Neural progenitor cell (in vitro differentiated cells): ENCODE measurements at regions not wholly inside any gene's neighbourhood (a gene's known extent, or its start where the extent isn't known, plus 50 kb on each side); places are given as distances from the start of the nearest gene placed in this dataset.

Source experiments
- DNase-seq: peaks from one replicate; pipeline ENCODE4 v3.0.0-alpha.2; 2016; ENCODE audit warnings: low spot score
- H2AFZ ChIP-seq: fragments of 200-600 bp; sonication (generic); replicated peaks from 2 replicates; pipeline ENCODE4 v1.6.1; 2016; ENCODE audit warnings: antibody characterized with exemption
- H3F3A ChIP-seq: fragments of 200-600 bp; sonication (generic); 2 replicates; pipeline ENCODE4 v1.6.1; 2016; ENCODE audit warnings: antibody characterized with exemption, low read depth
- H3K27ac ChIP-seq: fragments of 200-600 bp; sonication (generic); 2 replicates; pipeline ENCODE4 v1.5.1; 2016; ENCODE audit warnings: mild to moderate bottlenecking
- H3K27me3 ChIP-seq: fragments of 200-600 bp; sonication (generic); 2 replicates; pipeline ENCODE4 v1.6.1; 2016; ENCODE audit warnings: mild to moderate bottlenecking, moderate library complexity
- H3K36me3 ChIP-seq: fragments of 200-600 bp; sonication (generic); 2 replicates; pipeline ENCODE4 v1.5.1; 2016
- H3K4me1 ChIP-seq: fragments of 200-600 bp; sonication (generic); 2 replicates; pipeline ENCODE4 v1.6.1; 2016; ENCODE audit warnings: mixed run types
- H3K4me2 ChIP-seq: fragments of 200-600 bp; sonication (generic); 2 replicates; pipeline ENCODE4 v1.6.1; 2016
- H3K4me3 ChIP-seq: fragments of 200-600 bp; sonication (generic); 2 replicates; pipeline ENCODE4 v1.5.1; 2016
- H3K79me2 ChIP-seq: fragments of 200-600 bp; sonication (generic); 2 replicates; pipeline ENCODE4 v1.6.1; 2016; ENCODE audit warnings: low read depth
- H3K9ac ChIP-seq: fragments of 200-600 bp; sonication (generic); 2 replicates; pipeline ENCODE4 v1.6.1; 2016
- H3K9me3 ChIP-seq: fragments of 200-600 bp; sonication (generic); 2 replicates; pipeline ENCODE4 v1.5.1; 2016; ENCODE audit warnings: low read depth
- H4K20me1 ChIP-seq: fragments of 200-600 bp; sonication (generic); 2 replicates; pipeline ENCODE4 v1.6.1; 2016; ENCODE audit warnings: low read depth
- H3K27ac Mint-ChIP-seq: 3 replicates; pipeline ENCODE4 v1.8.0; 2021; ENCODE audit warnings: mixed read lengths
- H3K27me3 Mint-ChIP-seq: 2 replicates; pipeline ENCODE4 v1.8.0; 2022; ENCODE audit warnings: low read depth, mild to moderate bottlenecking, inconsistent platforms, moderate library complexity, mixed read lengths; ENCODE audit not compliant: insufficient read depth
- H3K36me3 Mint-ChIP-seq: 3 replicates; pipeline ENCODE4 v1.8.0; 2021; ENCODE audit warnings: mixed read lengths
- H3K4me1 Mint-ChIP-seq: 3 replicates; pipeline ENCODE4 v1.8.0; 2021; ENCODE audit warnings: mixed read lengths
- H3K4me3 Mint-ChIP-seq: 3 replicates; pipeline ENCODE4 v1.8.0; 2021; ENCODE audit warnings: mild to moderate bottlenecking, moderate library complexity, mixed read lengths
- H3K9me3 Mint-ChIP-seq: 3 replicates; pipeline ENCODE4 v1.8.0; 2020; ENCODE audit warnings: mixed read lengths
- CTCF ChIP-seq: fragments of 200-600 bp; sonication (generic); IDR thresholded peaks from 2 replicates; pipeline ENCODE4 v1.5.1; 2017; ENCODE audit warnings: antibody characterized with exemption, mild to moderate bottlenecking
- EZH2 ChIP-seq: fragments of 200-600 bp; sonication (generic); IDR thresholded peaks from 2 replicates; pipeline ENCODE4 v1.6.1; 2017; ENCODE audit warnings: antibody characterized with exemption, mild to moderate bottlenecking, moderate library complexity
- EZH2phosphoT487 ChIP-seq: fragments of 200-600 bp; sonication (generic); IDR thresholded peaks from 2 replicates; pipeline ENCODE4 v1.6.1; 2017; ENCODE audit warnings: antibody characterized with exemption

- no peaks in the 10 kb centered on the region for H3K9me3 ChIP-seq
- no peaks in the 10 kb centered on the region for H3K79me2 ChIP-seq
- no peak for DNase-seq
- no peak overlapping the region for H3K27ac ChIP-seq
- Mint-ChIP-seq H3K36me3 (no peaks in the 10 kb centered on the region), H3K9me3 (no peaks in the 10 kb centered on the region), H3K4me3 (no peak overlapping the region), H3K27ac (no peak overlapping the region), H3K4me1 (no peaks in the 10 kb centered on the region), H3K27me3 (no peaks in the 10 kb centered on the region)
- H3F3A ChIP-seq = peaks cover 3% of the 10 kb centered on the region
- no peak overlapping the region for H3K9ac ChIP-seq
- no peaks in the 10 kb centered on the region for H4K20me1 ChIP-seq
- no peak overlapping the region for H2AFZ ChIP-seq
- no peak overlapping the region for H3K4me2 ChIP-seq
- no peak for TF ChIP-seq CTCF
- no peak for TF ChIP-seq EZH2phosphoT487
- no peak for TF ChIP-seq EZH2
- no peak overlapping the region for H3K4me3 ChIP-seq
- no peaks in the 10 kb centered on the region for H3K36me3 ChIP-seq
- peaks cover 8% of the 10 kb centered on the region for H3K4me1 ChIP-seq
- H3K27me3 ChIP-seq = no peaks in the 10 kb centered on the region
These were observed 111.2 kb upstream of the SLC38A2 start for GRCh38 chr12:46483572-46484395.

- Histone ChIP-seq H3K9ac (no peak overlapping the region), H3K4me1 (peaks cover 8% of the 10 kb centered on the region), H3K4me2 (no peak overlapping the region), H3K27me3 (no peaks in the 10 kb centered on the region), H3K36me3 (no peaks in the 10 kb centered on the region), H3K79me2 (no peaks in the 10 kb centered on the region), H3K9me3 (no peaks in the 10 kb centered on the region), H3F3A (peaks cover 3% of the 10 kb centered on the region), H3K4me3 (no peak overlapping the region), H3K27ac (no peak overlapping the region), H4K20me1 (no peaks in the 10 kb centered on the region), H2AFZ (no peak overlapping the region)
- H3K4me1 Mint-ChIP-seq = no peaks in the 10 kb centered on the region
- no peaks in the 10 kb centered on the region for H3K27me3 Mint-ChIP-seq
- no peak overlapping the region for H3K4me3 Mint-ChIP-seq
- no peak overlapping the region for H3K27ac Mint-ChIP-seq
- H3K9me3 Mint-ChIP-seq = no peaks in the 10 kb centered on the region
- no peak for DNase-seq
- TF ChIP-seq CTCF (no peak), EZH2 (no peak), EZH2phosphoT487 (no peak)
- no peaks in the 10 kb centered on the region for H3K36me3 Mint-ChIP-seq
These were observed 108.2 kb upstream of the SLC38A2 start for GRCh38 chr12:46480724-46481123.

- H3K27me3 ChIP-seq = no peaks in the 10 kb centered on the region
- H3K4me1 Mint-ChIP-seq = no peaks in the 10 kb centered on the region
- H2AFZ ChIP-seq = no peak overlapping the region
- no peak overlapping the region for H3K4me2 ChIP-seq
- H3K4me3 ChIP-seq = no peak overlapping the region
- H3K9me3 Mint-ChIP-seq = no peaks in the 10 kb centered on the region
- H3K4me1 ChIP-seq = peaks cover 8% of the 10 kb centered on the region
- TF ChIP-seq CTCF (no peak), EZH2 (no peak), EZH2phosphoT487 (no peak)
- H4K20me1 ChIP-seq = no peaks in the 10 kb centered on the region
- peaks cover 3% of the 10 kb centered on the region for H3F3A ChIP-seq
- no peak overlapping the region for H3K27ac ChIP-seq
- no peak for DNase-seq
- no peak overlapping the region for H3K4me3 Mint-ChIP-seq
- H3K27me3 Mint-ChIP-seq = no peaks in the 10 kb centered on the region
- H3K9me3 ChIP-seq = no peaks in the 10 kb centered on the region
- no peaks in the 10 kb centered on the region for H3K36me3 ChIP-seq
- no peaks in the 10 kb centered on the region for H3K36me3 Mint-ChIP-seq
- no peak overlapping the region for H3K9ac ChIP-seq
- H3K27ac Mint-ChIP-seq = no peak overlapping the region
- H3K79me2 ChIP-seq = no peaks in the 10 kb centered on the region
These were observed 107.7 kb upstream of the SLC38A2 start for GRCh38 chr12:46480316-46480715.
